Mucosa of stomach (tissue), 1 donor: ENCODE measurements at regions not wholly inside any gene's neighbourhood (a gene's known extent, or its start where the extent isn't known, plus 50 kb on each side); places are given as distances from the start of the nearest gene placed in this dataset.
"Not testable (repeated sequence)": the region's sequence is repeated elsewhere in the genome, so short reads cannot be mapped to it uniquely, and the experiment has no call there.

Experiments used
- H3K27me3 ChIP-seq: one replicate; pipeline ENCODE4 v1.7.0; 2013; ENCODE audit warnings: mild to moderate bottlenecking, low read length; ENCODE audit not compliant: control insufficient read depth, insufficient read depth
- H3K36me3 ChIP-seq: one replicate; pipeline ENCODE4 v1.7.0; 2013; ENCODE audit warnings: low read length; ENCODE audit not compliant: control insufficient read depth, insufficient read depth
- H3K4me1 ChIP-seq: one replicate; pipeline ENCODE4 v1.7.0; 2013; ENCODE audit warnings: mild to moderate bottlenecking, low read length; ENCODE audit not compliant: control insufficient read depth, insufficient read depth
- H3K4me3 ChIP-seq: one replicate; pipeline ENCODE4 v1.7.0; 2013; ENCODE audit warnings: low read length
- H3K9ac ChIP-seq: one replicate; pipeline ENCODE4 v1.7.0; 2013; ENCODE audit warnings: mild to moderate bottlenecking, low read length, moderate library complexity
- H3K9me3 ChIP-seq: one replicate; pipeline ENCODE4 v1.7.0; 2013; ENCODE audit warnings: mild to moderate bottlenecking, low read length, moderate library complexity; ENCODE audit not compliant: control insufficient read depth
- donor health status: Pancreatic carcinoma.

- H3K9me3 ChIP-seq, result no peaks in the 10 kb centered on the region
- no peak overlapping the region for H3K9ac ChIP-seq
- H3K4me1 ChIP-seq, result no peaks in the 10 kb centered on the region
- H3K36me3 ChIP-seq, result no peaks in the 10 kb centered on the region
- no peaks in the 10 kb centered on the region for H3K27me3 ChIP-seq
- H3K4me3 ChIP-seq, result no peak overlapping the region
Observed at GRCh38 chr6:8860671-8861070, 425.3 kb upstream of the SLC35B3 start.

GRCh38 chr6:8859501-8859900 lies 424.2 kb upstream of the SLC35B3 start:
- no peaks in the 10 kb centered on the region for H3K9me3 ChIP-seq
- H3K4me3 ChIP-seq, result no peak overlapping the region

GRCh38 chr6:8858854-8859331 lies 423.5 kb upstream of the SLC35B3 start:
- Histone ChIP-seq H3K36me3 (no peaks in the 10 kb centered on the region), H3K4me1 (no peaks in the 10 kb centered on the region), H3K9me3 (no peaks in the 10 kb centered on the region), H3K4me3 (no peak overlapping the region), H3K27me3 (no peaks in the 10 kb centered on the region), H3K9ac (no peak overlapping the region)

More at GRCh38 chr6:8859501-8859900, 424.2 kb upstream of the SLC35B3 start:
- no peaks in the 10 kb centered on the region for H3K27me3 ChIP-seq
- no peaks in the 10 kb centered on the region for H3K36me3 ChIP-seq
- H3K9ac ChIP-seq, result no peak overlapping the region
- H3K4me1 ChIP-seq, result no peaks in the 10 kb centered on the region

DNA sequence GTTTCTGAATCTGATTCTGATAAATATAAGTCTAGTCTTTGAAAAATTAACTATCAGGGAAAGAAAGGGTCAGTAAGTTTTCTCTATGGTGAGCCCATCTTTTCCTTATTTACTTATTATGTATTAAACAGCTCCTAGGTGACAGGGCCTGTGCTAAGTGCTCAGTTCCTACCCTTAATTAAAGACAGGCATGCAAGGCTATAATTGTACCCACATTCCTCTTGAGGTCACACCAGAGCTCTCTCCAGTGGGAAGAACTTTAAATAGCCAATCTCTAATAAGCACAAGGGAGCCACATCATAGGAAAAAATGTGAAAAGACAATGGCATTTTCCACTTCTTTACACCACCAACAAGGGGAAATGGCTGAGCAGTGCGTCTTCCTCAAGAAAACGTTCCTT lies 421.8 kb upstream of the SLC35B3 start:
- Histone ChIP-seq H3K4me3 (no peak overlapping the region), H3K4me1 (no peaks in the 10 kb centered on the region), H3K9ac (no peak overlapping the region), H3K36me3 (no peaks in the 10 kb centered on the region), H3K27me3 (no peaks in the 10 kb centered on the region), H3K9me3 (no peaks in the 10 kb centered on the region)

GRCh38 chr6:8855411-8855810 lies 420.1 kb upstream of the SLC35B3 start:
- no peak overlapping the region for H3K9ac ChIP-seq
- H3K4me3 ChIP-seq, result no peak overlapping the region
- H3K27me3 ChIP-seq, result no peaks in the 10 kb centered on the region
- no peaks in the 10 kb centered on the region for H3K4me1 ChIP-seq
- H3K36me3 ChIP-seq, result no peaks in the 10 kb centered on the region
- no peaks in the 10 kb centered on the region for H3K9me3 ChIP-seq

- H3K4me3 ChIP-seq, result no peak overlapping the region
- no peaks in the 10 kb centered on the region for H3K9me3 ChIP-seq
- no peaks in the 10 kb centered on the region for H3K36me3 ChIP-seq
- no peaks in the 10 kb centered on the region for H3K4me1 ChIP-seq
- no peaks in the 10 kb centered on the region for H3K27me3 ChIP-seq
- no peak overlapping the region for H3K9ac ChIP-seq
Observed at GRCh38 chr6:8852332-8852731, 417.0 kb upstream of the SLC35B3 start.

DNA sequence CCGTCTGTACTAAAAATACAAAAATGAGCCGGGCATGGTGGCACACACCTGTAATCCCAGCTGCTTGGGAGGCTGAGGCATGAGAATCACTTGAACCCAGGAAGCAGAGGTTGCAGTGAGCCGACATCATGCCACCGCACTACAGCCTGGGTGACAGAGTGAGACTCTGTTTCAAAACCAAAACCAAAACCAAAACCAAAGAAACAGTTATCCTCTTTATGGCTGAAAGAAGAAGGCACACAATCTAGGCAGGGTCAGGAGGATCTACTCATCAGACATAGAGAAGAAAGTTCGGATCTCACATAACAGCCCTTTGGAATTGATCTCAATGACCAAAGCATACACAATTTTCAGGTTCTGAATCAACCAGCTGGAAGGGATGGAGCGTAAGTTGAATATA lies 411.3 kb upstream of the SLC35B3 start:
- H3K9ac ChIP-seq, H3K9me3 ChIP-seq, H3K4me3 ChIP-seq, H3K27me3 ChIP-seq, H3K4me1 ChIP-seq, H3K36me3 ChIP-seq: not testable (repeated sequence)

- Histone ChIP-seq H3K9me3 (no peaks in the 10 kb centered on the region), H3K4me3 (no peak overlapping the region), H3K36me3 (no peaks in the 10 kb centered on the region), H3K9ac (no peak overlapping the region), H3K27me3 (no peaks in the 10 kb centered on the region), H3K4me1 (no peaks in the 10 kb centered on the region)
Observed at GRCh38 chr6:8845690-8846089, 410.3 kb upstream of the SLC35B3 start.

- H3K27me3 ChIP-seq, result no peaks in the 10 kb centered on the region
- no peak overlapping the region for H3K9ac ChIP-seq
- no peaks in the 10 kb centered on the region for H3K9me3 ChIP-seq
- no peaks in the 10 kb centered on the region for H3K36me3 ChIP-seq
- no peak overlapping the region for H3K4me3 ChIP-seq
- H3K4me1 ChIP-seq, result no peaks in the 10 kb centered on the region
Observed at GRCh38 chr6:8844968-8845367, 409.6 kb upstream of the SLC35B3 start.

- no peaks in the 10 kb centered on the region for H3K36me3 ChIP-seq
- H3K27me3 ChIP-seq, result no peaks in the 10 kb centered on the region
- H3K9me3 ChIP-seq, result no peaks in the 10 kb centered on the region
- no peaks in the 10 kb centered on the region for H3K4me1 ChIP-seq
- H3K9ac ChIP-seq, result no peak overlapping the region
- no peak overlapping the region for H3K4me3 ChIP-seq
Observed at GRCh38 chr6:8839626-8840025, 404.3 kb upstream of the SLC35B3 start.

GRCh38 chr6:8837343-8837742 lies 402.0 kb upstream of the SLC35B3 start:
- Histone ChIP-seq H3K4me3 (no peak overlapping the region), H3K9ac (no peak overlapping the region), H3K9me3 (no peaks in the 10 kb centered on the region), H3K36me3 (no peaks in the 10 kb centered on the region), H3K4me1 (no peaks in the 10 kb centered on the region), H3K27me3 (no peaks in the 10 kb centered on the region)

GRCh38 chr6:8832695-8833094 lies 397.4 kb upstream of the SLC35B3 start:
- H3K27me3 ChIP-seq, H3K4me3 ChIP-seq, H3K9ac ChIP-seq, H3K4me1 ChIP-seq, H3K36me3 ChIP-seq, H3K9me3 ChIP-seq: not testable (repeated sequence)

DNA sequence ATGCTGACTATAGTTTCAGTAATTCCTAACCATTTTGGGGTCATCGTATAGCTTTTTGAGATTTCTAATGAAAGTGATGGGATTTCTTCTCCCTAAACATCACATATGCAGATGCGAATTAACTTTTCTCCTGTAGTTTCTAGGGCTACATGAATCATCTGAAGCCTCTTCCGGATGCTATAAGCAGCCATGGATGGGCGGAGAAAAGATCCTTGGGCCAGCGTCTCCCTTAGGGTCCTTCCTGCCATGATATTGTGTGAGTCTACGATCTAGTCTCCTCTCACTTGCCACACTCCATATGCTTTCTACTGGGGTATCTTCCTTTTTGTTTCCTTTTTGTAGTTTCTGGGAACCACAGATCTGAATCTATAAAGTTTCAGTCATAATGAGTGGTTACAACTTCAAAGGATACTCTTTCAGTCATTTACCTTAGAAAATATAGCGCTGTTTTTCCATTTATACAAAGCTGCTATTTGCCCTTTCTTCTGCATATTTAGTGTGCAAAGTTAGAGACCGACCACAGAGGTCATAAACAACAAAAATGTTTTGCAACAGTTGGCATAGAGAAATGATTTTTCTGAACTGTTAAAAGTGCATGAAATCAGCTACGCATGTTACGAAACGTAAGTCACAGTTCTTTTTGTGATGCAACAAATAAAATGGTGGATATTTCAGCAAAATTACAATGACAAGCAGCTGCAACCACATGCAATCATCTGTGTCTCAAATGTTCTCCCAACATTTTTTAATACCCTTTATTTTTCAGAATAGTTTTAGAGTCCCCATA lies 396.2 kb upstream of the SLC35B3 start:
- H3K36me3 ChIP-seq, result no peaks in the 10 kb centered on the region
- no peaks in the 10 kb centered on the region for H3K27me3 ChIP-seq
- H3K9ac ChIP-seq, result no peak overlapping the region
- no peaks in the 10 kb centered on the region for H3K4me1 ChIP-seq
- no peak overlapping the region for H3K4me3 ChIP-seq
- no peaks in the 10 kb centered on the region for H3K9me3 ChIP-seq
